OCI-LY7 (cell line): ENCODE measurements at regions not wholly inside any gene's neighbourhood (a gene's known extent, or its start where the extent isn't known, plus 50 kb on each side); places are given as distances from the start of the nearest gene placed in this dataset.

ENCODE experiments used
- EZH2phosphoT487 ChIP-seq: fragments of 200-600 bp; sonication (generic); IDR thresholded peaks from 2 replicates; pipeline ENCODE4 v1.6.1; 2018; ENCODE audit warnings: low read depth, borderline replicate concordance, mild to moderate bottlenecking, mixed run types, antibody characterized with exemption, low read length, moderate library complexity, mixed read lengths
- TF ChIP-seq, protein P1 (sequence below): fragments of 200-600 bp; sonication (generic); conservative IDR thresholded peaks from 2 replicates; pipeline ENCODE4 v1.5.1; 2014; ENCODE audit warnings: mild to moderate bottlenecking, antibody characterized with exemption, low read length, moderate library complexity, mixed read lengths

DNA sequence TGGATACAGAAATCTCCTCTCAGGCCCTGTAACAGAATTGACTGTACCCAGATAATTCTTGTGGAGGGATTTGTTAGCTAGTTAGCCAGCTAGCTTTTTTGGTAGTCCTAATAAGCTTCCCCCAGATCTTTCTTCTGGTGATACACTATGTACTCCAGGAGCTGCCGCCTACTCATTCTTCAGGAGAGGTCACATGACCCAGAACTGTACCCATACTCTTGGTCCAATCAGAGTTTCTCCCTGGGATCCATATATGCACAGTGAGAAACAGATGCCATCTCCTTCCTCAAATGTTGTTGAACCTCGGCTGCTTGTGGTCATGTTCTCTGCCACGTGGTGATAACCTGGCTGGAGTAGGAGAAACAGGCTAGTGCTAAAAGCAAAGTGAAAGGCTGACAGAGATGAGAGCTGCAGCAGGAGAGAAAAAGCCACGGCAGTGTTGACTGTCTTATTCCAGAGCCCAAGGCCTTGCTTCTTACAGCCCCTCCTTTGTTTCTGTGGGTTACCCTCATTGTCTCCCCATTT, 123.0 kb upstream of the RFX3 start:
- TF ChIP-seq, protein P1, sequence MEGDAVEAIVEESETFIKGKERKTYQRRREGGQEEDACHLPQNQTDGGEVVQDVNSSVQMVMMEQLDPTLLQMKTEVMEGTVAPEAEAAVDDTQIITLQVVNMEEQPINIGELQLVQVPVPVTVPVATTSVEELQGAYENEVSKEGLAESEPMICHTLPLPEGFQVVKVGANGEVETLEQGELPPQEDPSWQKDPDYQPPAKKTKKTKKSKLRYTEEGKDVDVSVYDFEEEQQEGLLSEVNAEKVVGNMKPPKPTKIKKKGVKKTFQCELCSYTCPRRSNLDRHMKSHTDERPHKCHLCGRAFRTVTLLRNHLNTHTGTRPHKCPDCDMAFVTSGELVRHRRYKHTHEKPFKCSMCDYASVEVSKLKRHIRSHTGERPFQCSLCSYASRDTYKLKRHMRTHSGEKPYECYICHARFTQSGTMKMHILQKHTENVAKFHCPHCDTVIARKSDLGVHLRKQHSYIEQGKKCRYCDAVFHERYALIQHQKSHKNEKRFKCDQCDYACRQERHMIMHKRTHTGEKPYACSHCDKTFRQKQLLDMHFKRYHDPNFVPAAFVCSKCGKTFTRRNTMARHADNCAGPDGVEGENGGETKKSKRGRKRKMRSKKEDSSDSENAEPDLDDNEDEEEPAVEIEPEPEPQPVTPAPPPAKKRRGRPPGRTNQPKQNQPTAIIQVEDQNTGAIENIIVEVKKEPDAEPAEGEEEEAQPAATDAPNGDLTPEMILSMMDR, result no peak
- no peak for TF ChIP-seq EZH2phosphoT487
